HEK293 (cell line): ENCODE measurements at regions not wholly inside any gene's neighbourhood (a gene's known extent, or its start where the extent isn't known, plus 50 kb on each side); places are given as distances from the start of the nearest gene placed in this dataset.

Experiments used
- CTCF ChIA-PET: fragments of 350-600 bp; formaldehyde crosslinking; extraction: SDS; loops from one replicate; lab custom pipeline; 2021; ENCODE audit warnings: antibody characterized with exemption; lab: Yijun Ruan, JAX
- POLR2A ChIA-PET: fragments of 300-600 bp; formaldehyde crosslinking; extraction: SDS; loops from one replicate; lab custom pipeline; 2020; ENCODE audit warnings: antibody characterized with exemption, inconsistent platforms; lab: Yijun Ruan, JAX
- H3K27ac ChIP-seq: fragments of 200-500 bp; sonication (Bioruptor generic); 2 replicates; pipeline ENCODE4 v1.5.1; 2014; ENCODE audit warnings: low read depth, low read length, control low read depth, inconsistent platforms; ENCODE audit errors: extremely low read depth
- H3K36me3 ChIP-seq, 2 experiments: fragments of 200-500 bp in 1 of 2; sonication (Bioruptor generic) in 1 of 2; 1 replicate in 1 of 2; 2 replicates in 1 of 2; pipeline ENCODE4 v1.5.1; 2014 to 2017; ENCODE audit warnings: inconsistent platforms in 2 of 2, low read length in 2 of 2; ENCODE audit not compliant: control insufficient read depth in 2 of 2, insufficient read depth in 1 of 2
- H3K4me1 ChIP-seq: fragments of 200-500 bp; sonication (Bioruptor generic); 2 replicates; pipeline ENCODE4 v1.5.1; 2014; ENCODE audit warnings: mild to moderate bottlenecking, low read length, inconsistent platforms; ENCODE audit not compliant: control insufficient read depth, insufficient read depth
- H3K4me3 ChIP-seq: 2 replicates; pipeline ENCODE4 v1.5.1; 2011; ENCODE audit warnings: low read depth, mild to moderate bottlenecking, control low read depth, low read length, moderate library complexity
- H3K9me3 ChIP-seq: fragments of 200-500 bp; sonication (Bioruptor generic); 2 replicates; pipeline ENCODE4 v1.5.1; 2014; ENCODE audit warnings: low read depth, low read length, inconsistent platforms; ENCODE audit not compliant: control insufficient read depth, insufficient read depth
- GLIS2 ChIP-seq: fragments of 450-650 bp; formaldehyde crosslinking; IDR thresholded peaks from 2 replicates; pipeline ENCODE4 v1.5.1; 2016; ENCODE audit warnings: missing biosample characterization, missing genetic modification characterization
- HOXD13 ChIP-seq: sonication (generic); formaldehyde crosslinking; IDR thresholded peaks from 2 replicates; pipeline ENCODE4 v1.8.0; 2022; ENCODE audit warnings: missing genetic modification reagents, borderline replicate concordance
- KLF7 ChIP-seq: fragments of 450-650 bp; formaldehyde crosslinking; IDR thresholded peaks from 2 replicates; pipeline ENCODE4 v1.5.1; 2016; ENCODE audit warnings: missing biosample characterization, missing genetic modification characterization, borderline replicate concordance
- MZF1 ChIP-seq: fragments of 450-650 bp; formaldehyde crosslinking; IDR thresholded peaks from 2 replicates; pipeline ENCODE4 v1.5.1; 2017; ENCODE audit warnings: missing biosample characterization, missing genetic modification characterization, borderline replicate concordance
- SCRT1 ChIP-seq: fragments of 450-650 bp; formaldehyde crosslinking; IDR thresholded peaks from 2 replicates; pipeline ENCODE4 v1.5.1; 2016; ENCODE audit warnings: missing biosample characterization, missing genetic modification characterization, borderline replicate concordance
- SP7 ChIP-seq: fragments of 450-650 bp; formaldehyde crosslinking; IDR thresholded peaks from 2 replicates; pipeline ENCODE4 v1.5.1; 2016; ENCODE audit warnings: missing biosample characterization, missing genetic modification characterization
- YY1 ChIP-seq: fragments of 450-650 bp; formaldehyde crosslinking; IDR thresholded peaks from 2 replicates; pipeline ENCODE4 v1.5.1; 2018; ENCODE audit warnings: missing biosample characterization, missing genetic modification characterization
- YY2 ChIP-seq: fragments of 450-650 bp; formaldehyde crosslinking; IDR thresholded peaks from 2 replicates; pipeline ENCODE4 v1.5.1; 2016; ENCODE audit warnings: missing biosample characterization, missing genetic modification characterization
- ZBTB1 ChIP-seq: fragments of 450-650 bp; formaldehyde crosslinking; IDR thresholded peaks from 2 replicates; pipeline ENCODE4 v1.5.1; 2016; ENCODE audit warnings: missing biosample characterization, missing genetic modification characterization
- ZFP41 ChIP-seq: fragments of 450-650 bp; formaldehyde crosslinking; IDR thresholded peaks from 2 replicates; pipeline ENCODE4 v1.5.1; 2016; ENCODE audit warnings: missing biosample characterization, missing genetic modification characterization, borderline replicate concordance
- ZNF175 ChIP-seq: fragments of 450-650 bp; formaldehyde crosslinking; IDR thresholded peaks from 2 replicates; pipeline ENCODE4 v1.5.1; 2016; ENCODE audit warnings: missing biosample characterization, missing genetic modification characterization
- ZNF202 ChIP-seq: fragments of 450-650 bp; formaldehyde crosslinking; IDR thresholded peaks from 2 replicates; pipeline ENCODE4 v1.5.1; 2016; ENCODE audit warnings: missing biosample characterization, missing genetic modification characterization, borderline replicate concordance
- ZNF354C ChIP-seq: fragments of 450-650 bp; formaldehyde crosslinking; IDR thresholded peaks from 2 replicates; pipeline ENCODE4 v1.5.1; 2016; ENCODE audit warnings: missing biosample characterization, missing genetic modification characterization, low read depth, borderline replicate concordance
- ZNF394 ChIP-seq: fragments of 450-650 bp; formaldehyde crosslinking; IDR thresholded peaks from 2 replicates; pipeline ENCODE4 v1.5.1; 2016; ENCODE audit warnings: missing biosample characterization, missing genetic modification characterization, mild to moderate bottlenecking, moderate library complexity, borderline replicate concordance
- ZNF433 ChIP-seq: fragments of 450-650 bp; formaldehyde crosslinking; IDR thresholded peaks from 2 replicates; pipeline ENCODE4 v1.5.1; 2016; ENCODE audit warnings: missing biosample characterization, missing genetic modification characterization, low read depth
- ZNF529 ChIP-seq: fragments of 450-650 bp; formaldehyde crosslinking; IDR thresholded peaks from 2 replicates; pipeline ENCODE4 v1.5.1; 2017; ENCODE audit warnings: missing genetic modification characterization, missing biosample characterization; ENCODE audit not compliant: insufficient replicate concordance
- ZNF548 ChIP-seq: fragments of 450-650 bp; formaldehyde crosslinking; IDR thresholded peaks from 2 replicates; pipeline ENCODE4 v1.5.1; 2016; ENCODE audit warnings: missing biosample characterization, missing genetic modification characterization
- ZNF600 ChIP-seq: fragments of 450-650 bp; formaldehyde crosslinking; IDR thresholded peaks from 2 replicates; pipeline ENCODE4 v1.5.1; 2016; ENCODE audit warnings: missing biosample characterization, missing genetic modification characterization
- ZNF610 ChIP-seq: fragments of 450-650 bp; formaldehyde crosslinking; IDR thresholded peaks from 2 replicates; pipeline ENCODE4 v1.5.1; 2016; ENCODE audit warnings: missing biosample characterization, missing genetic modification characterization, borderline replicate concordance
- ZNF654 ChIP-seq: fragments of 450-650 bp; formaldehyde crosslinking; IDR thresholded peaks from 2 replicates; pipeline ENCODE4 v1.5.1; 2016; ENCODE audit warnings: low read depth, missing biosample characterization, missing genetic modification characterization
- ZNF701 ChIP-seq: fragments of 450-650 bp; formaldehyde crosslinking; IDR thresholded peaks from 2 replicates; pipeline ENCODE4 v1.5.1; 2016; ENCODE audit warnings: missing biosample characterization, missing genetic modification characterization
- ZNF768 ChIP-seq: fragments of 450-650 bp; formaldehyde crosslinking; IDR thresholded peaks from 2 replicates; pipeline ENCODE4 v1.5.1; 2018; ENCODE audit warnings: missing biosample characterization, mild to moderate bottlenecking, missing genetic modification characterization
- ZNF830 ChIP-seq: fragments of 450-650 bp; IDR thresholded peaks from 2 replicates; pipeline ENCODE4 v1.5.0; 2018; ENCODE audit warnings: missing biosample characterization, missing genetic modification characterization, low read depth, mild to moderate bottlenecking, moderate library complexity
- TF ChIP-seq, protein P1 (sequence below): fragments of 450-650 bp; formaldehyde crosslinking; IDR thresholded peaks from 2 replicates; pipeline ENCODE4 v1.5.1; 2016; ENCODE audit warnings: missing biosample characterization, missing genetic modification characterization
- TF ChIP-seq, protein P2 (sequence below): fragments of 450-650 bp; formaldehyde crosslinking; IDR thresholded peaks from 2 replicates; pipeline ENCODE4 v1.5.1; 2016; ENCODE audit warnings: missing biosample characterization, missing genetic modification characterization
- TF ChIP-seq, protein P3 (sequence below): fragments of 450-650 bp; formaldehyde crosslinking; IDR thresholded peaks from 2 replicates; pipeline ENCODE4 v1.5.1; 2016; ENCODE audit warnings: missing biosample characterization, missing genetic modification characterization
- TF ChIP-seq, protein P4 (sequence below): fragments of 450-650 bp; formaldehyde crosslinking; optimal IDR thresholded peaks from 2 replicates; pipeline ENCODE3; 2016; ENCODE audit warnings: missing biosample characterization, mild to moderate bottlenecking, missing genetic modification characterization
- TF ChIP-seq, protein P5 (sequence below): fragments of 450-650 bp; formaldehyde crosslinking; IDR thresholded peaks from 2 replicates; pipeline ENCODE4 v1.5.1; 2016; ENCODE audit warnings: missing biosample characterization, missing genetic modification characterization

DNA sequence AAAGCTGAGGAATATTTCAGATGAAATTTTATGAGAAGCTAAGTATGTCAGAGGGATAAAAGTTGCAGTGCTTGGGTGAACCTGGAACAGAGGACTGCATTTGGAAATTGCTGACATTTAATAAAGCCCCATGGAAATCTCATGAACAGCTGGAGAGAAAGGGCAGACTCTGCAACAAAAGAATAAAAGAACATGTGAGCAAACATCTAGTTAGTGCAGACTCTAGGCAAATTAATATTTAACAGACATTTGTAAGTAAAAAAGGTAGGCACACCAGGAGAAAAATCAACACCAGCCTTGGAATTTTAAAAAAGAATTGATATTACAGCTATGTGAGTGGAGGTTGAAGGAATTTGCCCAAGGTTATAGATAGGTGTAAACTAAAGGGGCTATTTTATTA, 114.6 kb upstream of the PUDP start (continued):
- no peak for TF ChIP-seq ZNF701
- TF ChIP-seq ZNF433 (tag by site-specific recombination): no peak
- no peak for TF ChIP-seq ZNF548 (tag by site-specific recombination)
- TF ChIP-seq, protein P1, sequence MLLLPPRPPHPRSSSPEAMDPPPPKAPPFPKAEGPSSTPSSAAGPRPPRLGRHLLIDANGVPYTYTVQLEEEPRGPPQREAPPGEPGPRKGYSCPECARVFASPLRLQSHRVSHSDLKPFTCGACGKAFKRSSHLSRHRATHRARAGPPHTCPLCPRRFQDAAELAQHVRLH: no peak
- no peak for TF ChIP-seq SCRT1 (tag by site-specific recombination)
- TF ChIP-seq, protein P2, sequence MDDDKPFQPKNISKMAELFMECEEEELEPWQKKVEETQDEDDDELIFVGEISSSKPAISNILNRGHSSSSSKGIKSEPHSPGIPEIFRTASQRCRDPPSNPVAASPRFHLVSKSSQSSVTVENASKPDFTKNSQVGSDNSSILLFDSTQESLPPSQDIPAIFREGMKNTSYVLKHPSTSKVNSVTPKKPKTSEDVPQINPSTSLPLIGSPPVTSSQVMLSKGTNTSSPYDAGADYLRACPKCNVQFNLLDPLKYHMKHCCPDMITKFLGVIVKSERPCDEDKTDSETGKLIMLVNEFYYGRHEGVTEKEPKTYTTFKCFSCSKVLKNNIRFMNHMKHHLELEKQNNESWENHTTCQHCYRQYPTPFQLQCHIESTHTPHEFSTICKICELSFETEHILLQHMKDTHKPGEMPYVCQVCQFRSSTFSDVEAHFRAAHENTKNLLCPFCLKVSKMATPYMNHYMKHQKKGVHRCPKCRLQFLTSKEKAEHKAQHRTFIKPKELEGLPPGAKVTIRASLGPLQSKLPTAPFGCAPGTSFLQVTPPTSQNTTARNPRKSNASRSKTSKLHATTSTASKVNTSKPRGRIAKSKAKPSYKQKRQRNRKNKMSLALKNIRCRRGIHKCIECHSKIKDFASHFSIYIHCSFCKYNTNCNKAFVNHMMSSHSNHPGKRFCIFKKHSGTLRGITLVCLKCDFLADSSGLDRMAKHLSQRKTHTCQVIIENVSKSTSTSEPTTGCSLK (tag by site-specific recombination): no peak
- TF ChIP-seq, protein P3, sequence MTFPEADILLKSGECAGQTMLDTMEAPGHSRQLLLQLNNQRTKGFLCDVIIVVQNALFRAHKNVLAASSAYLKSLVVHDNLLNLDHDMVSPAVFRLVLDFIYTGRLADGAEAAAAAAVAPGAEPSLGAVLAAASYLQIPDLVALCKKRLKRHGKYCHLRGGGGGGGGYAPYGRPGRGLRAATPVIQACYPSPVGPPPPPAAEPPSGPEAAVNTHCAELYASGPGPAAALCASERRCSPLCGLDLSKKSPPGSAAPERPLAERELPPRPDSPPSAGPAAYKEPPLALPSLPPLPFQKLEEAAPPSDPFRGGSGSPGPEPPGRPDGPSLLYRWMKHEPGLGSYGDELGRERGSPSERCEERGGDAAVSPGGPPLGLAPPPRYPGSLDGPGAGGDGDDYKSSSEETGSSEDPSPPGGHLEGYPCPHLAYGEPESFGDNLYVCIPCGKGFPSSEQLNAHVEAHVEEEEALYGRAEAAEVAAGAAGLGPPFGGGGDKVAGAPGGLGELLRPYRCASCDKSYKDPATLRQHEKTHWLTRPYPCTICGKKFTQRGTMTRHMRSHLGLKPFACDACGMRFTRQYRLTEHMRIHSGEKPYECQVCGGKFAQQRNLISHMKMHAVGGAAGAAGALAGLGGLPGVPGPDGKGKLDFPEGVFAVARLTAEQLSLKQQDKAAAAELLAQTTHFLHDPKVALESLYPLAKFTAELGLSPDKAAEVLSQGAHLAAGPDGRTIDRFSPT (tag by site-specific recombination): no peak
- TF ChIP-seq ZBTB1 (tag by site-specific recombination): no peak
- TF ChIP-seq HOXD13: no peak
- no peak for TF ChIP-seq YY2 (tag by site-specific recombination)
- no peak for TF ChIP-seq MZF1 (tag by site-specific recombination)

DNA sequence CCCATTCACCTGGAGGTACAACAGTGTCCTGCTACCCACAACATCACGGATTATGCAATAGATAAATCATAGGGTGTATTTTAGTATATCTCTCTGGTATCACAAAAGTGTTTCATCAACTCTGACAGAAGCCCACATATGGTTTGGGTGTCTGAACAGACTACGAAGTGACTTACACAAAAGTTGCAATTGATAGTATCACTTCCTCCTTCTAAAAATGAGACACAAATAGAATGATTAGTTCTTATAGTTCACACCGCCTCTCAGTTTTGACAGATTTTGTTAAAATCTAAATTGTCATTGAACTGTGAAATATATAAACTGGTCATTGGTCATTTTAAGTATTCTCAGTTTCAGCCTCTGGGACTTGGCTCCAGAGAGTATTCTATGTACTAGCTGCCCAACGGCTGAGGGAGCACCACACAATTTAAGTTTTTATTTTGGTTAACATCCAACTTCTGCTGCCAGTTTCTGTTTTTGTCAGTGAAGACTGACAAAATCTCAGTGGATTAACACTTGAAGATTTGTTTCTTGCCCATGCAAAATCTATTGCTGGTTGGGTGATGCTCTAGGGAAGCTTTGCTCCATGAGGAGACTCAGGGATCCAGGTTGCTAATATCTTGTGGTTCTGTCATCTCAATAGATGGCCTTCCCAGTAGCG, 113.8 kb upstream of the PUDP start:
- ChIA-PET POLR2A (no interaction called here), CTCF (no interaction called here)
- TF ChIP-seq ZNF830 (tag by site-specific recombination): no peak
- no peak for TF ChIP-seq ZNF768
- TF ChIP-seq, protein P4, sequence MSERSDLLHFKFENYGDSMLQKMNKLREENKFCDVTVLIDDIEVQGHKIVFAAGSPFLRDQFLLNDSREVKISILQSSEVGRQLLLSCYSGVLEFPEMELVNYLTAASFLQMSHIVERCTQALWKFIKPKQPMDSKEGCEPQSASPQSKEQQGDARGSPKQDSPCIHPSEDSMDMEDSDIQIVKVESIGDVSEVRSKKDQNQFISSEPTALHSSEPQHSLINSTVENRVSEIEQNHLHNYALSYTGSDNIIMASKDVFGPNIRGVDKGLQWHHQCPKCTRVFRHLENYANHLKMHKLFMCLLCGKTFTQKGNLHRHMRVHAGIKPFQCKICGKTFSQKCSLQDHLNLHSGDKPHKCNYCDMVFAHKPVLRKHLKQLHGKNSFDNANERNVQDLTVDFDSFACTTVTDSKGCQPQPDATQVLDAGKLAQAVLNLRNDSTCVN (tag by site-specific recombination): no peak
- TF ChIP-seq ZNF354C (tag by site-specific recombination): no peak
- no peak for TF ChIP-seq ZNF600 (tag by site-specific recombination)
- Histone ChIP-seq H3K36me3 (peaks cover 0 to 15% of the 10 kb centered on the region in 2 experiments; a peak in 1 of 3 replicates), H3K9me3 (no peaks in the 10 kb centered on the region), H3K27ac (no peak overlapping the region), H3K4me3 (no peak overlapping the region), H3K4me1 (no peaks in the 10 kb centered on the region)

DNA sequence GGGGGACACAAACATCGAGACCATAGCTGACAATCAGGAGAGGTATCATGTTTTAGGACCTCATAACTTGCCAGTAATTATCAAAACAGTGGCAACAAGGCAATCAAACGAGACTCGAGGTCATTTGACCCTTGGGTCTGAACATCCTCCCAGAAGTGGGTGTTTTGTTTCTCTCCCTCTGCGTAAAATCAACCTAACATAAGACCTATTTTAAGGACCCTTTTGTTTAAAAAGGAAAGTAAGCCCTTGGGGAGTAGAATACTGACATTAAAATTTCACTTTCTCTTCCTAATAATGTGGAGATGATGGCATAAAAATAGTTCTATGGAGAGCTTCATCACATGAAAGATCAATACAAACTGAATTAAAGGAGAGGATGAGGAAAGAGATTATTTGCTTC, 106.2 kb upstream of the PUDP start:
- H3K36me3 ChIP-seq: peaks cover 0 to 19% of the 10 kb centered on the region in 2 experiments; a peak in 1 of 3 replicates
- H3K4me1 ChIP-seq: no peaks in the 10 kb centered on the region
- H3K27ac ChIP-seq: no peak overlapping the region
- CTCF ChIA-PET: interaction anchor here (0.7 kb wide), 1 partner anchor 119 kb away, joined by 3 read pairs; no protein-coding TSS in a partner anchor
- no peaks in the 10 kb centered on the region for H3K9me3 ChIP-seq
- H3K4me3 ChIP-seq: no peak overlapping the region
- POLR2A ChIA-PET: no interaction called here
- TF ChIP-seq ZNF654 (tag by site-specific recombination) (no peak), GLIS2 (no peak), YY1 (tag by site-specific recombination) (no peak), ZNF529 (tag by site-specific recombination) (no peak), ZNF202 (no peak), ZNF175 (no peak), ZNF610 (tag by site-specific recombination) (no peak), ZNF394 (tag by site-specific recombination) (no peak), KLF7 (no peak), SP7 (tag by site-specific recombination) (no peak), ZFP41 (tag by site-specific recombination) (no peak)
- TF ChIP-seq, protein P5, sequence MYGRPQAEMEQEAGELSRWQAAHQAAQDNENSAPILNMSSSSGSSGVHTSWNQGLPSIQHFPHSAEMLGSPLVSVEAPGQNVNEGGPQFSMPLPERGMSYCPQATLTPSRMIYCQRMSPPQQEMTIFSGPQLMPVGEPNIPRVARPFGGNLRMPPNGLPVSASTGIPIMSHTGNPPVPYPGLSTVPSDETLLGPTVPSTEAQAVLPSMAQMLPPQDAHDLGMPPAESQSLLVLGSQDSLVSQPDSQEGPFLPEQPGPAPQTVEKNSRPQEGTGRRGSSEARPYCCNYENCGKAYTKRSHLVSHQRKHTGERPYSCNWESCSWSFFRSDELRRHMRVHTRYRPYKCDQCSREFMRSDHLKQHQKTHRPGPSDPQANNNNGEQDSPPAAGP: no peak
